ENCODE measurements at regions not wholly inside any gene's neighbourhood (a gene's known extent, or its start where the extent isn't known, plus 50 kb on each side); places are given as distances from the start of the nearest gene placed in this dataset.
"Not testable (repeated sequence)": the region's sequence is repeated elsewhere in the genome, so short reads cannot be mapped to it uniquely, and the experiment has no call there.

DNA sequence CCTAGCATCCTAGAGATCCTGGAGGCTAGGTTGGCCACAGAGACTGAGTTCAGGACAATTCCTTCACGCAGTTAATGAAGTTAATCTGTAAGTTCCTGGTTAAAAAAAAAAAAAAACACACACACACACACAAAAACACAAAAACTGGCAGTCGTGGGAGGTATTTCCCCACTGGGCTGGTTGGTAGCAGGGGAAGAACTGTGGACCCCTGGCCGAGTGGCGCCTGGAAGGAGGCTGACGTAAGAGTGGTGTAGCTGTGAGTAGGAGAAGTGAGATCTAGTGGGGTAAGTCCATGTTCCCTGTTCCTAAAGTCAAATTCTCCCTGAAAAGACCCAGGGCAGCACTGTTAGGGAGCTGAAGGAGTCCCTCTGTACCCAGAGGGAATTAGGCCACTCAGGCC lies 461.0 kb upstream of the ZNG1F start:
- H3K36me3 Mint-ChIP-seq; H3K9me3 Mint-ChIP-seq; POLR2A ChIA-PET; H3K27ac Mint-ChIP-seq; H3K4me1 Mint-ChIP-seq (ENCODE audit: low read depth); DNase-seq; H3K27me3 Mint-ChIP-seq; H3K4me3 Mint-ChIP-seq; intact Hi-C loops (cut with micrococcal nuclease); CTCF ChIA-PET: not testable (repeated sequence)

DNA sequence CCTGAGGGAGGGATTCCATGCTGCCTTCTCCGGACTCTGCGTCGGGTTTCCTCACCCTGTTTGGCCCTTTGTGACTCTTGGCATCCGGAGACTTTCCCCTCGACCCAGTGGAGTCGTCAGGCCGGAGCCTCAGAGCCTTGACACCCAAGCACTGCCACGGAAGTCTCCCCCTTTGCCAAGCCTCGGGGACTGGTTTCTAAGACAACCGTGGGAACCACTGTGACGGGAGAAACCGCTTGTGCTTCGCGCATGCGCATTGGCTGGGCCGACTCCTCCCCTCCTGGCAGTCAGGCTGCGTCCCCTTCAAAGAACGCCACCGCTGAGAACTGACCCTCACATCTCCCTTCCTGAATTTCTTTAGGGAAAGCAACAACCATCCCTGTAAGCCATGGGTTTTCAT lies 459.4 kb upstream of the ZNG1F start:
- intact Hi-C loops (cut with micrococcal nuclease); CTCF ChIA-PET; H3K4me1 Mint-ChIP-seq (ENCODE audit: low read depth); DNase-seq; H3K27me3 Mint-ChIP-seq; H3K36me3 Mint-ChIP-seq; POLR2A ChIA-PET; H3K27ac Mint-ChIP-seq; H3K9me3 Mint-ChIP-seq; H3K4me3 Mint-ChIP-seq: not testable (repeated sequence)

GRCh38 chr9:41646246-41646645 lies 457.1 kb upstream of the ZNG1F start:
- H3K27ac Mint-ChIP-seq; intact Hi-C loops (cut with micrococcal nuclease); POLR2A ChIA-PET; H3K36me3 Mint-ChIP-seq; H3K4me1 Mint-ChIP-seq (ENCODE audit: low read depth); CTCF ChIA-PET; DNase-seq; H3K27me3 Mint-ChIP-seq; H3K4me3 Mint-ChIP-seq; H3K9me3 Mint-ChIP-seq: not testable (repeated sequence)

GRCh38 chr9:41643571-41644279 lies 454.6 kb upstream of the ZNG1F start:
- H3K36me3 Mint-ChIP-seq; H3K27ac Mint-ChIP-seq; H3K27me3 Mint-ChIP-seq; POLR2A ChIA-PET; intact Hi-C loops (cut with micrococcal nuclease); H3K9me3 Mint-ChIP-seq; CTCF ChIA-PET; H3K4me1 Mint-ChIP-seq (ENCODE audit: low read depth): not testable (repeated sequence)
- DNase-seq: peak; percentile 65
- H3K4me3 Mint-ChIP-seq: peak overlapping the region; percentile 46

GRCh38 chr9:41633726-41634125 lies 444.6 kb upstream of the ZNG1F start:
- H3K27me3 Mint-ChIP-seq; H3K36me3 Mint-ChIP-seq; DNase-seq; intact Hi-C loops (cut with micrococcal nuclease); H3K4me3 Mint-ChIP-seq; CTCF ChIA-PET; H3K9me3 Mint-ChIP-seq; H3K4me1 Mint-ChIP-seq (ENCODE audit: low read depth); POLR2A ChIA-PET; H3K27ac Mint-ChIP-seq: not testable (repeated sequence)

- H3K36me3 Mint-ChIP-seq; H3K9me3 Mint-ChIP-seq; DNase-seq; CTCF ChIA-PET; H3K27ac Mint-ChIP-seq; H3K27me3 Mint-ChIP-seq; H3K4me3 Mint-ChIP-seq; POLR2A ChIA-PET; H3K4me1 Mint-ChIP-seq (ENCODE audit: low read depth); intact Hi-C loops (cut with micrococcal nuclease): not testable (repeated sequence)
Observed at GRCh38 chr9:41623666-41624065, 434.5 kb upstream of the ZNG1F start.

DNA sequence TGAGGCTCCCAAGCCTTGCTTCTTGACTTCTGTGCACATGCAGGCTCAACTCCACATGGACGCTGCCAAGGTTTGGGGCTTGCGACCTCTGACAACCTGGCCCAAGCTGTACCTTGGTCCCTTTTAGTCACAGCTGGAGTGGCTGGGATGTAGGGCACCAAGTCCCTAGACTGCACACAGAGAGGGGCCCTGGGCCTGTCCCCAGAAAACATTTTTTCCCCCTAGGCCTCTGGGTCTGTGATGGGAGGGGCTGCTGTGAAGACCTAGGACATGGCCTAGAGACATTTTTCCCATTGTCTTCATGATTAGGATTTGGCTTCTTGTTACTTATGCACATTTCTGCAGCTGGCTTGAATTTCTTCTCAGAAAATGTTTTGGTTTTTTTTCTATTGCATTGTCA lies 430.1 kb upstream of the ZNG1F start:
- intact Hi-C loops (cut with micrococcal nuclease); H3K4me3 Mint-ChIP-seq; H3K36me3 Mint-ChIP-seq; CTCF ChIA-PET; H3K9me3 Mint-ChIP-seq; H3K4me1 Mint-ChIP-seq (ENCODE audit: low read depth); H3K27me3 Mint-ChIP-seq; DNase-seq; H3K27ac Mint-ChIP-seq; POLR2A ChIA-PET: not testable (repeated sequence)

GRCh38 chr9:41606961-41607547 lies 417.9 kb upstream of the ZNG1F start:
- POLR2A ChIA-PET; H3K27me3 Mint-ChIP-seq; CTCF ChIA-PET; H3K36me3 Mint-ChIP-seq; H3K4me3 Mint-ChIP-seq; H3K9me3 Mint-ChIP-seq; intact Hi-C loops (cut with micrococcal nuclease); H3K27ac Mint-ChIP-seq; H3K4me1 Mint-ChIP-seq (ENCODE audit: low read depth); DNase-seq: not testable (repeated sequence)

GRCh38 chr9:41565572-41565971 lies 376.5 kb upstream of the ZNG1F start:
- CTCF ChIA-PET, DNase-seq, POLR2A ChIA-PET: not testable (repeated sequence)

More at GRCh38 chr9:41565572-41565971, 376.5 kb upstream of the ZNG1F start:
- H3K4me1 Mint-ChIP-seq (ENCODE audit: low read depth); H3K36me3 Mint-ChIP-seq; H3K9me3 Mint-ChIP-seq; H3K4me3 Mint-ChIP-seq; H3K27ac Mint-ChIP-seq; H3K27me3 Mint-ChIP-seq; intact Hi-C loops (cut with micrococcal nuclease): not testable (repeated sequence)
